ENCODE measurements at regions not wholly inside any gene's neighbourhood (a gene's known extent, or its start where the extent isn't known, plus 50 kb on each side); places are given as distances from the start of the nearest gene placed in this dataset.

- TF ChIP-seq, protein P1, sequence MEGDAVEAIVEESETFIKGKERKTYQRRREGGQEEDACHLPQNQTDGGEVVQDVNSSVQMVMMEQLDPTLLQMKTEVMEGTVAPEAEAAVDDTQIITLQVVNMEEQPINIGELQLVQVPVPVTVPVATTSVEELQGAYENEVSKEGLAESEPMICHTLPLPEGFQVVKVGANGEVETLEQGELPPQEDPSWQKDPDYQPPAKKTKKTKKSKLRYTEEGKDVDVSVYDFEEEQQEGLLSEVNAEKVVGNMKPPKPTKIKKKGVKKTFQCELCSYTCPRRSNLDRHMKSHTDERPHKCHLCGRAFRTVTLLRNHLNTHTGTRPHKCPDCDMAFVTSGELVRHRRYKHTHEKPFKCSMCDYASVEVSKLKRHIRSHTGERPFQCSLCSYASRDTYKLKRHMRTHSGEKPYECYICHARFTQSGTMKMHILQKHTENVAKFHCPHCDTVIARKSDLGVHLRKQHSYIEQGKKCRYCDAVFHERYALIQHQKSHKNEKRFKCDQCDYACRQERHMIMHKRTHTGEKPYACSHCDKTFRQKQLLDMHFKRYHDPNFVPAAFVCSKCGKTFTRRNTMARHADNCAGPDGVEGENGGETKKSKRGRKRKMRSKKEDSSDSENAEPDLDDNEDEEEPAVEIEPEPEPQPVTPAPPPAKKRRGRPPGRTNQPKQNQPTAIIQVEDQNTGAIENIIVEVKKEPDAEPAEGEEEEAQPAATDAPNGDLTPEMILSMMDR (IDR thresholded peaks at IDR 0.05), result no peak
- TF ChIP-seq POLR2A (IDR thresholded peaks at IDR 0.05), result no peak
These were observed 135.3 kb downstream of the DIPK2A start for GRCh38 chr3:144106970-144107369.

Measured in tibial nerve (tissue), 3 donors.